ENCODE measurements at regions not wholly inside any gene's neighbourhood (a gene's known extent, or its start where the extent isn't known, plus 50 kb on each side); places are given as distances from the start of the nearest gene placed in this dataset.
A peak's percentile ranks its signal among the peaks of the same experiment; 100 is the strongest.

GRCh38 chrX:69226459-69227158, 61.4 kb upstream of the PJA1 start:
- H3K4me3 ChIP-seq (ENCODE audit: low read depth, low read length, poor library complexity, severe bottlenecking): no peak overlapping the region
- H3K27me3 ChIP-seq (ENCODE audit: insufficient read depth, low read length): no peaks in the 10 kb centered on the region
- H3K27ac ChIP-seq (ENCODE audit: low read depth, low read length, poor library complexity, severe bottlenecking): no peak overlapping the region
- H3K9me2 ChIP-seq (ENCODE audit: low read depth, low read length): no peaks in the 10 kb centered on the region
- H3K9ac ChIP-seq (ENCODE audit: low read length): no peak overlapping the region
- no peaks in the 10 kb centered on the region for H3K79me2 ChIP-seq (ENCODE audit: insufficient read depth, low read length)
- H3K4me2 ChIP-seq (ENCODE audit: low read length): no peak overlapping the region
- H3K36me3 ChIP-seq (ENCODE audit: insufficient read depth, low read length): no peaks in the 10 kb centered on the region
- no peaks in the 10 kb centered on the region for H4K20me1 ChIP-seq (ENCODE audit: insufficient read depth, low read length)
- no peaks in the 10 kb centered on the region for H3K9me3 ChIP-seq (ENCODE audit: low read length)
- no peak for TF ChIP-seq EZH2 (IDR thresholded peaks at IDR 0.05; ENCODE audit: borderline replicate concordance, low read length)
- TF ChIP-seq CTCF (IDR thresholded peaks at IDR 0.05; ENCODE audit: low read length): no peak
- H3F3A ChIP-seq (ENCODE audit: insufficient read depth, low read length): no peaks in the 10 kb centered on the region
- no peaks in the 10 kb centered on the region for H3K4me1 ChIP-seq (ENCODE audit: insufficient read depth, low read length, severe bottlenecking)
- no peak overlapping the region for H2AFZ ChIP-seq (ENCODE audit: low read length)

- no peaks in the 10 kb centered on the region for H3K4me1 ChIP-seq (ENCODE audit: insufficient read depth, low read length, severe bottlenecking)
- no peaks in the 10 kb centered on the region for H3K27me3 ChIP-seq (ENCODE audit: insufficient read depth, low read length)
- H3K9ac ChIP-seq (ENCODE audit: low read length): no peak overlapping the region
- no peaks in the 10 kb centered on the region for H3K79me2 ChIP-seq (ENCODE audit: insufficient read depth, low read length)
- no peak overlapping the region for H3K27ac ChIP-seq (ENCODE audit: low read depth, low read length, poor library complexity, severe bottlenecking)
- H3K4me3 ChIP-seq (ENCODE audit: low read depth, low read length, poor library complexity, severe bottlenecking): no peak overlapping the region
- H3F3A ChIP-seq (ENCODE audit: insufficient read depth, low read length): no peaks in the 10 kb centered on the region
- H3K36me3 ChIP-seq (ENCODE audit: insufficient read depth, low read length): no peaks in the 10 kb centered on the region
- H3K4me2 ChIP-seq (ENCODE audit: low read length): no peak overlapping the region
- H4K20me1 ChIP-seq (ENCODE audit: insufficient read depth, low read length): no peaks in the 10 kb centered on the region
- H2AFZ ChIP-seq (ENCODE audit: low read length): no peak overlapping the region
- H3K9me2 ChIP-seq (ENCODE audit: low read depth, low read length): no peaks in the 10 kb centered on the region
- no peaks in the 10 kb centered on the region for H3K9me3 ChIP-seq (ENCODE audit: low read length)
- TF ChIP-seq CTCF (IDR thresholded peaks at IDR 0.05; ENCODE audit: low read length) (peak; percentile 63), EZH2 (IDR thresholded peaks at IDR 0.05; ENCODE audit: borderline replicate concordance, low read length) (no peak)
Observed at GRCh38 chrX:69222103-69223090, 57.1 kb upstream of the PJA1 start.

GRCh38 chrX:69221239-69222102, 56.2 kb upstream of the PJA1 start:
- Histone ChIP-seq H3K36me3 (ENCODE audit: insufficient read depth, low read length) (no peaks in the 10 kb centered on the region), H3K4me2 (ENCODE audit: low read length) (no peak overlapping the region), H3K9me2 (ENCODE audit: low read depth, low read length) (no peaks in the 10 kb centered on the region), H3K79me2 (ENCODE audit: insufficient read depth, low read length) (no peaks in the 10 kb centered on the region), H3F3A (ENCODE audit: insufficient read depth, low read length) (no peaks in the 10 kb centered on the region), H3K27me3 (ENCODE audit: insufficient read depth, low read length) (no peaks in the 10 kb centered on the region), H3K9me3 (ENCODE audit: low read length) (no peaks in the 10 kb centered on the region), H3K27ac (ENCODE audit: low read depth, low read length, poor library complexity, severe bottlenecking) (no peak overlapping the region), H3K9ac (ENCODE audit: low read length) (no peak overlapping the region), H4K20me1 (ENCODE audit: insufficient read depth, low read length) (no peaks in the 10 kb centered on the region), H3K4me3 (ENCODE audit: low read depth, low read length, poor library complexity, severe bottlenecking) (no peak overlapping the region), H3K4me1 (ENCODE audit: insufficient read depth, low read length, severe bottlenecking) (no peaks in the 10 kb centered on the region), H2AFZ (ENCODE audit: low read length) (no peak overlapping the region)
- no peak for TF ChIP-seq CTCF (IDR thresholded peaks at IDR 0.05; ENCODE audit: low read length)
- no peak for TF ChIP-seq EZH2 (IDR thresholded peaks at IDR 0.05; ENCODE audit: borderline replicate concordance, low read length)
